Endodermal cell (in vitro differentiated cells): ENCODE measurements at regions not wholly inside any gene's neighbourhood (a gene's known extent, or its start where the extent isn't known, plus 50 kb on each side); places are given as distances from the start of the nearest gene placed in this dataset.

Experiments used
- DNase-seq: peaks from one replicate; pipeline ENCODE4 v3.0.0-alpha.2; 2017
- H3K27ac ChIP-seq: 2 replicates; pipeline ENCODE4 v1.5.1; 2013; ENCODE audit warnings: mild to moderate bottlenecking, low read depth, low read length, moderate library complexity
- H3K27me3 ChIP-seq: 2 replicates; pipeline ENCODE4 v1.6.1; 2013; ENCODE audit warnings: mild to moderate bottlenecking, low read length, moderate library complexity; ENCODE audit not compliant: insufficient read depth, control insufficient read depth, poor library complexity, severe bottlenecking
- H3K36me3 ChIP-seq: 2 replicates; pipeline ENCODE4 v1.7.0; 2013; ENCODE audit warnings: mild to moderate bottlenecking, low read length, moderate library complexity; ENCODE audit not compliant: control insufficient read depth, insufficient read depth
- H3K4me1 ChIP-seq: one replicate; pipeline ENCODE4 v1.7.0; 2013; ENCODE audit warnings: low read length; ENCODE audit not compliant: control insufficient read depth, insufficient read depth
- H3K4me3 ChIP-seq: 2 replicates; pipeline ENCODE4 v1.5.1; 2013; ENCODE audit warnings: mild to moderate bottlenecking, low read length, moderate library complexity
- H3K9ac ChIP-seq: 2 replicates; pipeline ENCODE4 v1.6.1; 2013; ENCODE audit warnings: mild to moderate bottlenecking, low read length, moderate library complexity; ENCODE audit not compliant: poor library complexity, severe bottlenecking; ENCODE audit errors: extremely low read depth
- H3K9me3 ChIP-seq: 2 replicates; pipeline ENCODE4 v1.6.1; 2013; ENCODE audit warnings: mild to moderate bottlenecking, low read length, moderate library complexity; ENCODE audit not compliant: control insufficient read depth
- H3K27ac Mint-ChIP-seq: 2 replicates; pipeline ENCODE4 v1.8.0; 2020; ENCODE audit warnings: mixed read lengths
- H3K27me3 Mint-ChIP-seq: 2 replicates; pipeline ENCODE4 v1.8.0; 2021; ENCODE audit warnings: mild to moderate bottlenecking, mixed read lengths; ENCODE audit not compliant: insufficient read depth
- H3K36me3 Mint-ChIP-seq: 2 replicates; pipeline ENCODE4 v1.8.0; 2020; ENCODE audit warnings: low read depth, mixed read lengths
- H3K4me1 Mint-ChIP-seq: 2 replicates; pipeline ENCODE4 v1.8.0; 2020; ENCODE audit warnings: mixed read lengths
- H3K4me3 Mint-ChIP-seq: 2 replicates; pipeline ENCODE4 v1.8.0; 2020; ENCODE audit warnings: mild to moderate bottlenecking, moderate library complexity, mixed read lengths
- H3K9me3 Mint-ChIP-seq: 2 replicates; pipeline ENCODE4 v1.8.0; 2020; ENCODE audit warnings: mild to moderate bottlenecking, mixed read lengths
- WGBS, 2 experiments: methylation state at CpG; one replicate each; pipeline versions ENCODE4 v1.1.5 to v1.1.7; 2013; ENCODE audit warnings: missing lambda C conversion rate in 2 of 2, mixed read lengths in 1 of 2; ENCODE audit not compliant: insufficient coverage in 1 of 2, insufficient read length in 1 of 2; 5-methylcytosine and 5-hydroxymethylcytosine counted together
- TF ChIP-seq, protein P1 (sequence below): fragments of 200-600 bp; sonication (generic); conservative IDR thresholded peaks from 2 replicates; pipeline ENCODE4 v1.5.0; 2021; ENCODE audit warnings: antibody characterized with exemption, mild to moderate bottlenecking

DNA sequence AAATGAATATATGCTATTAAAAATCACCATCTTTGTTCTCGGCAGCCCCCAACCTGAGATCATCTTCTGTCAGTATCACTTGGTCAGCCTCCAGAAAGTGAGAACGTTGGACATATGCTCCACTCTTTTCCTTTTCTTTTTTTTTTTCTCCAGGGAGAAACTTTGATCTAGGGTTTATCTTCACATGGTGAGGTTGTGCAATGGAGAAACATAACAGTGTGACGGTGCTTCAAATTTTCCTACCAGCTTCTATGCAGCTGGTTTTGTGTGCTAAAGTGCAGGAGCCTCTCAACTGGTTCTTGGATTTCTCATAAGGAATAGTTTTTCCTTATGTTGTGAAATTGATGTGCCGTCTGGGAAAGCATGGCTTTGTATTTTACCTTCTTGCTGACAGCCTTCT, 1202.9 kb downstream of the NCAM2 start:
- Mint-ChIP-seq H3K9me3 (peaks cover 7% of the 10 kb centered on the region), H3K27ac (no peak overlapping the region), H3K4me3 (no peak overlapping the region), H3K27me3 (no peaks in the 10 kb centered on the region), H3K4me1 (no peaks in the 10 kb centered on the region), H3K36me3 (no peaks in the 10 kb centered on the region)
- Histone ChIP-seq H3K9me3 (no peaks in the 10 kb centered on the region), H3K27ac (no peak overlapping the region), H3K4me3 (no peak overlapping the region), H3K4me1 (no peaks in the 10 kb centered on the region), H3K9ac (no peak overlapping the region), H3K27me3 (no peaks in the 10 kb centered on the region), H3K36me3 (no peaks in the 10 kb centered on the region)
- TF ChIP-seq, protein P1, sequence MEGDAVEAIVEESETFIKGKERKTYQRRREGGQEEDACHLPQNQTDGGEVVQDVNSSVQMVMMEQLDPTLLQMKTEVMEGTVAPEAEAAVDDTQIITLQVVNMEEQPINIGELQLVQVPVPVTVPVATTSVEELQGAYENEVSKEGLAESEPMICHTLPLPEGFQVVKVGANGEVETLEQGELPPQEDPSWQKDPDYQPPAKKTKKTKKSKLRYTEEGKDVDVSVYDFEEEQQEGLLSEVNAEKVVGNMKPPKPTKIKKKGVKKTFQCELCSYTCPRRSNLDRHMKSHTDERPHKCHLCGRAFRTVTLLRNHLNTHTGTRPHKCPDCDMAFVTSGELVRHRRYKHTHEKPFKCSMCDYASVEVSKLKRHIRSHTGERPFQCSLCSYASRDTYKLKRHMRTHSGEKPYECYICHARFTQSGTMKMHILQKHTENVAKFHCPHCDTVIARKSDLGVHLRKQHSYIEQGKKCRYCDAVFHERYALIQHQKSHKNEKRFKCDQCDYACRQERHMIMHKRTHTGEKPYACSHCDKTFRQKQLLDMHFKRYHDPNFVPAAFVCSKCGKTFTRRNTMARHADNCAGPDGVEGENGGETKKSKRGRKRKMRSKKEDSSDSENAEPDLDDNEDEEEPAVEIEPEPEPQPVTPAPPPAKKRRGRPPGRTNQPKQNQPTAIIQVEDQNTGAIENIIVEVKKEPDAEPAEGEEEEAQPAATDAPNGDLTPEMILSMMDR, result no peak
- WGBS, 2 experiments, result 92% methylated on average over 3 of the region's 4 CpGs; no CpG with 5 or more reads in 1 of the 2 experiments
- no peak for DNase-seq

DNA sequence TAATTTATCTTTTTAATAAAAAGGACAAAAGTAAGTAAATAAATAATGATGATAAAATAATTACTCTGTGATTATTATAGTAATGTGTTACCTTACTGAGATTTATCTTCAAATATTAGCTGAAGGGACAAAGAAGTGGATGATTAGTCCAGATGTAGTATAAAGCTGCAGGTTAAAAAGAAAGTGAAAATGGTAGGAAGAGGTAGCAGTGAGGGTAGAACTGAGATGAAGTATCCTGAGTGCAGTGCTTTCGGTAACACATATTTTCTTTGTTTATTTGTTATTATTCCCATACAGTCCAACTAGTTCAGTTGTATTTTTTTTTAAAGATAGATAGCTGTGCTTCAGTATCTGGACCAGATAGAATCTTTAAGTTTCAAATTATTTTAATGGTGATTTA, 1203.5 kb downstream of the NCAM2 start:
- H3K36me3 ChIP-seq, result no peaks in the 10 kb centered on the region
- H3K27ac ChIP-seq, result no peak overlapping the region
- no peak overlapping the region for H3K27ac Mint-ChIP-seq
- no peaks in the 10 kb centered on the region for H3K9me3 ChIP-seq
- no peaks in the 10 kb centered on the region for H3K4me1 Mint-ChIP-seq
- no peak for DNase-seq
- H3K9ac ChIP-seq, result no peak overlapping the region
- H3K27me3 ChIP-seq, result no peaks in the 10 kb centered on the region
- no peak overlapping the region for H3K4me3 Mint-ChIP-seq
- peaks cover 7% of the 10 kb centered on the region for H3K9me3 Mint-ChIP-seq
- TF ChIP-seq, protein P1, result no peak
- H3K36me3 Mint-ChIP-seq, result no peaks in the 10 kb centered on the region
- H3K27me3 Mint-ChIP-seq, result no peaks in the 10 kb centered on the region
- WGBS, 2 experiments, result no CpG with 5 or more reads among the region's 1 CpG
- H3K4me1 ChIP-seq, result no peaks in the 10 kb centered on the region
- no peak overlapping the region for H3K4me3 ChIP-seq

DNA sequence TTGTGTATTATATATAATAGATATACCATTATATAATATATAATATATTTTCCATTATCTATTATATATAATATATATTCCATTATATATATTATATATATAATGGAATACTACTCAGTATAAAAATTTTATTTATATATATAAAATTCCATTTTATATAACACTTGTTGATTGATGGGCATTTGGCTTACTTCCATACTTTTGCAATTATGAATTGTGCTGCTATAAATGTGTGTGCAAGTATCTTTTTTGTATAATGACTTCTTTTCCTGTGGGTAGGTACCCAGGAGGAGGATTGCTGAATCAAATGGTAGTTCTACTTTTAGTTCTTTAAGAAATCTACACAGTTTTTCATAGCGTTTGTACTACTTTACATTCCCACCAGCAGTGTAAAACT, 1211.1 kb downstream of the NCAM2 start:
- Histone ChIP-seq H3K9me3 (no peaks in the 10 kb centered on the region), H3K9ac (no peak overlapping the region), H3K4me3 (no peak overlapping the region), H3K27me3 (no peaks in the 10 kb centered on the region), H3K4me1 (no peaks in the 10 kb centered on the region), H3K27ac (no peak overlapping the region), H3K36me3 (no peaks in the 10 kb centered on the region)
- 100% methylated on average over 1 of the region's 1 CpG; no CpG with 5 or more reads in 1 of the 2 experiments for WGBS, 2 experiments
- Mint-ChIP-seq H3K4me1 (no peaks in the 10 kb centered on the region), H3K4me3 (no peak overlapping the region), H3K9me3 (no peaks in the 10 kb centered on the region), H3K27me3 (no peaks in the 10 kb centered on the region), H3K36me3 (no peaks in the 10 kb centered on the region), H3K27ac (no peak overlapping the region)
- no peak for DNase-seq
- TF ChIP-seq, protein P1, result no peak
